ENCODE measurements at regions not wholly inside any gene's neighbourhood (a gene's known extent, or its start where the extent isn't known, plus 50 kb on each side); places are given as distances from the start of the nearest gene placed in this dataset.
A peak's percentile ranks its signal among the peaks of the same experiment; 100 is the strongest.

- no peak overlapping the region for H3K4me3 ChIP-seq
- no peak overlapping the region for H3K27ac ChIP-seq
- no peak for TF ChIP-seq POLR2A (IDR thresholded peaks at IDR 0.05)
- no peak for TF ChIP-seq CTCF (IDR thresholded peaks at IDR 0.05)
- no peaks in the 10 kb centered on the region for H3K4me1 ChIP-seq
- H3K36me3 ChIP-seq, result no peaks in the 10 kb centered on the region
- no peaks in the 10 kb centered on the region for H3K27me3 ChIP-seq
- H3K9me3 ChIP-seq, result no peaks in the 10 kb centered on the region
- DNase-seq, result no peak
These were observed 260.2 kb upstream of the ANKRD55 start for GRCh38 chr5:56493308-56493707.

- Histone ChIP-seq H3K4me3 (no peak overlapping the region), H3K27me3 (no peaks in the 10 kb centered on the region), H3K27ac (no peak overlapping the region), H3K4me1 (no peaks in the 10 kb centered on the region), H3K36me3 (no peaks in the 10 kb centered on the region), H3K9me3 (no peaks in the 10 kb centered on the region)
- DNase-seq, result no peak
- TF ChIP-seq CTCF (IDR thresholded peaks at IDR 0.05) (no peak), POLR2A (IDR thresholded peaks at IDR 0.05) (no peak)
These were observed 259.7 kb upstream of the ANKRD55 start for GRCh38 chr5:56492812-56493211.

GRCh38 chr5:56490971-56491468, 257.9 kb upstream of the ANKRD55 start:
- TF ChIP-seq POLR2A (IDR thresholded peaks at IDR 0.05), result no peak
- no peak for TF ChIP-seq CTCF (IDR thresholded peaks at IDR 0.05)
- Histone ChIP-seq H3K36me3 (no peaks in the 10 kb centered on the region), H3K27ac (no peak overlapping the region), H3K4me3 (no peak overlapping the region), H3K4me1 (no peaks in the 10 kb centered on the region), H3K27me3 (no peaks in the 10 kb centered on the region), H3K9me3 (no peaks in the 10 kb centered on the region)
- no peak for DNase-seq

GRCh38 chr5:56489272-56489671, 256.1 kb upstream of the ANKRD55 start:
- H3K4me3 ChIP-seq, result no peak overlapping the region
- no peaks in the 10 kb centered on the region for H3K27me3 ChIP-seq
- TF ChIP-seq POLR2A (IDR thresholded peaks at IDR 0.05), result no peak
- no peak for TF ChIP-seq CTCF (IDR thresholded peaks at IDR 0.05)
- no peaks in the 10 kb centered on the region for H3K9me3 ChIP-seq
- no peaks in the 10 kb centered on the region for H3K36me3 ChIP-seq
- no peak for DNase-seq
- no peaks in the 10 kb centered on the region for H3K4me1 ChIP-seq
- no peak overlapping the region for H3K27ac ChIP-seq

GRCh38 chr5:56487528-56488115, 254.5 kb upstream of the ANKRD55 start:
- TF ChIP-seq POLR2A (IDR thresholded peaks at IDR 0.05) (no peak), CTCF (IDR thresholded peaks at IDR 0.05) (no peak)
- H3K27ac ChIP-seq, result no peak overlapping the region
- DNase-seq, result no peak
- H3K27me3 ChIP-seq, result no peaks in the 10 kb centered on the region
- H3K9me3 ChIP-seq, result no peaks in the 10 kb centered on the region
- no peaks in the 10 kb centered on the region for H3K36me3 ChIP-seq
- H3K4me1 ChIP-seq, result no peaks in the 10 kb centered on the region
- no peak overlapping the region for H3K4me3 ChIP-seq

- no peak for DNase-seq
- H3K27me3 ChIP-seq, result no peaks in the 10 kb centered on the region
- no peak for TF ChIP-seq POLR2A (IDR thresholded peaks at IDR 0.05)
- no peak for TF ChIP-seq CTCF (IDR thresholded peaks at IDR 0.05)
- H3K4me1 ChIP-seq, result peaks cover 0 to 12% (median 3%) of the 10 kb centered on the region in 4 donors
- no peak overlapping the region for H3K4me3 ChIP-seq
- H3K9me3 ChIP-seq, result no peaks in the 10 kb centered on the region
- peak overlapping the region; percentile 90 to 97 (median 94) for H3K27ac ChIP-seq
- no peaks in the 10 kb centered on the region for H3K36me3 ChIP-seq
These were observed 249.2 kb upstream of the ANKRD55 start for GRCh38 chr5:56482363-56482762.
